Endothelial cell of umbilical vein (primary cell): ENCODE measurements at regions not wholly inside any gene's neighbourhood (a gene's known extent, or its start where the extent isn't known, plus 50 kb on each side); places are given as distances from the start of the nearest gene placed in this dataset.

Experiments used
- POLR2A ChIP-seq: IDR thresholded peaks from 2 replicates; pipeline ENCODE4 v1.6.1; 2012; ENCODE audit warnings: low read depth, mild to moderate bottlenecking, control low read depth, low read length
- TF ChIP-seq, protein P1 (sequence below), 2 donors: IDR thresholded peaks; 1 replicate in 1 of 2; 2 replicates in 1 of 2; pipeline ENCODE4 v1.5.1; 2011; ENCODE audit warnings: low read length in 2 of 2, mild to moderate bottlenecking in 2 of 2, moderate library complexity in 2 of 2, control low read depth in 1 of 2, inconsistent platforms in 1 of 2, low read depth in 1 of 2; ENCODE audit not compliant: insufficient read depth in 1 of 2; ENCODE audit errors: extremely low read depth in 1 of 2

DNA sequence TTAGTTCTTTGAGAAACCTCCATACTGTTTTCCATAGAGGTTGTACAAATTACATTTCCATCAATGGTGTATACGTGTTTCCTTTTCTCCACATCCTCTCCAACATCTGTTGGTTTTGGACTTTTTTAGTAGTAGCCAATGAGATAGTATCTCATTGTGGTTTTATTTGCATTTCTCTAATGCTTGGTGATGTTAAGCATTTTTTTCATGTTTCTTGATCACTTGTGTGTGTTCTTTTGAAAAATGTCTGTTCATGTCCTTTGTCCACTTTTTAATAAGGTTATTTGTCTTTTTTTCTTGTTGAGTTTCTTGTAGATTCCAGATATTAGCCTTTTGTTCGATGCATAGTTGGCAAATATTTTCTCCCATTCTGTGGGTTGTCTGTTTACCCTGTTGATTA, 392.3 kb upstream of the ZEB2 start:
- TF ChIP-seq, protein P1, sequence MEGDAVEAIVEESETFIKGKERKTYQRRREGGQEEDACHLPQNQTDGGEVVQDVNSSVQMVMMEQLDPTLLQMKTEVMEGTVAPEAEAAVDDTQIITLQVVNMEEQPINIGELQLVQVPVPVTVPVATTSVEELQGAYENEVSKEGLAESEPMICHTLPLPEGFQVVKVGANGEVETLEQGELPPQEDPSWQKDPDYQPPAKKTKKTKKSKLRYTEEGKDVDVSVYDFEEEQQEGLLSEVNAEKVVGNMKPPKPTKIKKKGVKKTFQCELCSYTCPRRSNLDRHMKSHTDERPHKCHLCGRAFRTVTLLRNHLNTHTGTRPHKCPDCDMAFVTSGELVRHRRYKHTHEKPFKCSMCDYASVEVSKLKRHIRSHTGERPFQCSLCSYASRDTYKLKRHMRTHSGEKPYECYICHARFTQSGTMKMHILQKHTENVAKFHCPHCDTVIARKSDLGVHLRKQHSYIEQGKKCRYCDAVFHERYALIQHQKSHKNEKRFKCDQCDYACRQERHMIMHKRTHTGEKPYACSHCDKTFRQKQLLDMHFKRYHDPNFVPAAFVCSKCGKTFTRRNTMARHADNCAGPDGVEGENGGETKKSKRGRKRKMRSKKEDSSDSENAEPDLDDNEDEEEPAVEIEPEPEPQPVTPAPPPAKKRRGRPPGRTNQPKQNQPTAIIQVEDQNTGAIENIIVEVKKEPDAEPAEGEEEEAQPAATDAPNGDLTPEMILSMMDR (IDR thresholded peaks at IDR 0.05; ENCODE audit: extremely low read depth in 1 of 2, insufficient read depth in 1 of 2, low read depth in 1 of 2, low read length in 2 of 2), result no peak
- no peak for TF ChIP-seq POLR2A
